ENCODE measurements at regions not wholly inside any gene's neighbourhood (a gene's known extent, or its start where the extent isn't known, plus 50 kb on each side); places are given as distances from the start of the nearest gene placed in this dataset.

DNA sequence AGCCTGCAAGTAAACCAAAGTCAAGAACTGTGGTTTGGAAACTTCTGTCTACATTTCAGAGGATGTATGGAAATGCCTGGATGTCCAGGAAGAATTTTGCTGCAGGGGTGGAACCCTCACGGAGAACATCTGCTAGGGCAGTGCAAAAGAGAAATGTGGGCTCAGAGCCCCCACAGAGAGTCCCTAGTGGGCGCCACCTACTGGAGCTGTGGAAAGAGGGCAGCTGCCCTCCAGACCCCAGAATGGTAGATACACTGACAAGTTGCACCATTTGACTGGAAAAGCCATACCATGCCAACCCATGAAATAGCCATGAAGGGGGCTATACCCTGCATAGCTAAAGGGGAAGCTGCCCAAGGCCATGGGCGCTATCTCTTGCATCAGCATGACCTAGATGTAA is 1672.4 kb downstream of the KCNT2 start:
- TF ChIP-seq, protein P1, sequence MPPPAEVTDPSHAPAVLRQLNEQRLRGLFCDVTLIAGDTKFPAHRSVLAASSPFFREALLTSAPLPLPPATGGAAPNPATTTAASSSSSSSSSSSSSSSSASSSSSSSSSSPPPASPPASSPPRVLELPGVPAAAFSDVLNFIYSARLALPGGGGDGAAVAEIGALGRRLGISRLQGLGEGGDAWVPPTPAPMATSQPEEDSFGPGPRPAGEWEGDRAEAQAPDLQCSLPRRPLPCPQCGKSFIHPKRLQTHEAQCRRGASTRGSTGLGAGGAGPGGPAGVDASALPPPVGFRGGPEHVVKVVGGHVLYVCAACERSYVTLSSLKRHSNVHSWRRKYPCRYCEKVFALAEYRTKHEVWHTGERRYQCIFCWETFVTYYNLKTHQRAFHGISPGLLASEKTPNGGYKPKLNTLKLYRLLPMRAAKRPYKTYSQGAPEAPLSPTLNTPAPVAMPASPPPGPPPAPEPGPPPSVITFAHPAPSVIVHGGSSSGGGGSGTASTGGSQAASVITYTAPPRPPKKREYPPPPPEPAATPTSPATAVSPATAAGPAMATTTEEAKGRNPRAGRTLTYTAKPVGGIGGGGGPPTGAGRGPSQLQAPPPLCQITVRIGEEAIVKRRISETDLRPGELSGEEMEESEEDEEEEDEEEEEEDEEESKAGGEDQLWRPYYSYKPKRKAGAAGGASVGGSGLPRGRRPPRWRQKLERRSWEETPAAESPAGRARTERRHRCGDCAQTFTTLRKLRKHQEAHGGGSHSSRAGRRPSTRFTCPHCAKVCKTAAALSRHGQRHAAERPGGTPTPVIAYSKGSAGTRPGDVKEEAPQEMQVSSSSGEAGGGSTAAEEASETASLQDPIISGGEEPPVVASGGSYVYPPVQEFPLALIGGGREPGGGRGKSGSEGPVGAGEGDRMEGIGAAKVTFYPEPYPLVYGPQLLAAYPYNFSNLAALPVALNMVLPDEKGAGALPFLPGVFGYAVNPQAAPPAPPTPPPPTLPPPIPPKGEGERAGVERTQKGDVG (CRISPR knock-in tag; IDR thresholded peaks at IDR 0.05) = no peak
- TF ChIP-seq, protein P2, sequence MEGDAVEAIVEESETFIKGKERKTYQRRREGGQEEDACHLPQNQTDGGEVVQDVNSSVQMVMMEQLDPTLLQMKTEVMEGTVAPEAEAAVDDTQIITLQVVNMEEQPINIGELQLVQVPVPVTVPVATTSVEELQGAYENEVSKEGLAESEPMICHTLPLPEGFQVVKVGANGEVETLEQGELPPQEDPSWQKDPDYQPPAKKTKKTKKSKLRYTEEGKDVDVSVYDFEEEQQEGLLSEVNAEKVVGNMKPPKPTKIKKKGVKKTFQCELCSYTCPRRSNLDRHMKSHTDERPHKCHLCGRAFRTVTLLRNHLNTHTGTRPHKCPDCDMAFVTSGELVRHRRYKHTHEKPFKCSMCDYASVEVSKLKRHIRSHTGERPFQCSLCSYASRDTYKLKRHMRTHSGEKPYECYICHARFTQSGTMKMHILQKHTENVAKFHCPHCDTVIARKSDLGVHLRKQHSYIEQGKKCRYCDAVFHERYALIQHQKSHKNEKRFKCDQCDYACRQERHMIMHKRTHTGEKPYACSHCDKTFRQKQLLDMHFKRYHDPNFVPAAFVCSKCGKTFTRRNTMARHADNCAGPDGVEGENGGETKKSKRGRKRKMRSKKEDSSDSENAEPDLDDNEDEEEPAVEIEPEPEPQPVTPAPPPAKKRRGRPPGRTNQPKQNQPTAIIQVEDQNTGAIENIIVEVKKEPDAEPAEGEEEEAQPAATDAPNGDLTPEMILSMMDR (IDR thresholded peaks at IDR 0.05 in 2 of 3, conservative IDR thresholded peaks at IDR 0.05 in 1 of 3; ENCODE audit: control insufficient read depth in 2 of 3, extremely low read depth in 1 of 3, insufficient read depth in 1 of 3, low read depth in 3 of 3, low read length in 3 of 3) = peak; percentile 3 to 23 (median 19); a peak in 2 of 6 replicates
- TF ChIP-seq RAD21 (IDR thresholded peaks at IDR 0.05; ENCODE audit: insufficient read depth, low read depth, low read length) = peak; percentile 35
- no peak for TF ChIP-seq NR2C1 (IDR thresholded peaks at IDR 0.05)
- no peak for TF ChIP-seq SUZ12 (IDR thresholded peaks at IDR 0.05; ENCODE audit: unreplicated experiment)
- no peak for TF ChIP-seq HDAC6 (IDR thresholded peaks at IDR 0.05; ENCODE audit: unreplicated experiment)
- no peak for TF ChIP-seq MEF2A (IDR thresholded peaks at IDR 0.05; ENCODE audit: insufficient read depth, low read depth, low read length)
- no peak for TF ChIP-seq STAT3 (IDR thresholded peaks at IDR 0.05; ENCODE audit: low read depth, low read length)
- WGBS (ENCODE audit: insufficient coverage, insufficient replicate concordance, low lambda C conversion rate, missing lambda C conversion rate) = 0% methylated on average over 3 of the region's 3 CpGs
- H3K27me3 ChIP-seq (replicated peaks in 1 of 2; ENCODE audit: control insufficient read depth in 2 of 2, insufficient read depth in 2 of 2, low read length in 1 of 2) = no peaks in the 10 kb centered on the region

More for the DNA sequence above, 1672.4 kb downstream of the KCNT2 start:
- H3K4me2 ChIP-seq (ENCODE audit: control insufficient read depth, insufficient read depth) = no peak overlapping the region
- no peak overlapping the region for H3K27ac ChIP-seq (ENCODE audit: control insufficient read depth, insufficient read depth)
- intact Hi-C loops (cut with micrococcal nuclease; ENCODE audit: unreplicated experiment) (no loop called here), in situ Hi-C loops (cut with MboI) (no loop called here)
- ChIA-PET POLR2A (no interaction called here), SMC1A (ENCODE audit: uncharacterized antibody, unreplicated experiment) (interaction anchor here (0.6 kb wide), 1 partner anchor 922 kb away, joined by 3 read pairs; no protein-coding TSS in a partner anchor), CTCF (interaction anchor here (1.1 to 1.4 kb wide), 2 partner anchors 13 to 126 kb away, joined by 3 to 8 read pairs; no protein-coding TSS in a partner anchor), RAD21 (ENCODE audit: unreplicated experiment) (no interaction called here)
- no peaks in the 10 kb centered on the region for H4K20me1 ChIP-seq (ENCODE audit: control insufficient read depth, insufficient read depth)
- no peak overlapping the region for H3K9ac ChIP-seq (ENCODE audit: control insufficient read depth, insufficient read depth, low read length)
- no peaks in the 10 kb centered on the region for H3K36me3 ChIP-seq (ENCODE audit: control insufficient read depth in 2 of 2, insufficient read depth in 2 of 2, low read length in 1 of 2)
- no peaks in the 10 kb centered on the region for H3K4me1 ChIP-seq (ENCODE audit: control insufficient read depth, insufficient read depth, low read length)
- peak; percentile 52; the same call in 2 of the 3 replicates for ATAC-seq
- no peaks in the 10 kb centered on the region for H3K79me2 ChIP-seq (ENCODE audit: control insufficient read depth, insufficient read depth, low read length)
- no peak for DNase-seq (ENCODE audit: low read depth, low spot score)
- FAIRE-seq = no peak
- no peak overlapping the region for H2AFZ ChIP-seq (ENCODE audit: control insufficient read depth, low read depth, low read length)
- no peak overlapping the region for H3K4me3 ChIP-seq
- no TSS peak for BruUV-seq (replicated peaks)
- H3K9me3 ChIP-seq (replicated peaks; ENCODE audit: control insufficient read depth, insufficient read depth, low read length) = no peaks in the 10 kb centered on the region
